ENCODE measurements at regions not wholly inside any gene's neighbourhood (a gene's known extent, or its start where the extent isn't known, plus 50 kb on each side); places are given as distances from the start of the nearest gene placed in this dataset.

GRCh38 chr4:59598330-59598618 lies 1601.9 kb upstream of the ADGRL3 start:
- no peak for TF ChIP-seq POLR2A (IDR thresholded peaks at IDR 0.05)
- no peak for TF ChIP-seq CTCF (IDR thresholded peaks at IDR 0.05)
- WGBS, 2 donors, result 82 to 88% methylated on average over 1 of the region's 1 CpG
- H3K4me3 ChIP-seq (ENCODE audit: low read depth, poor library complexity, severe bottlenecking), result no peak overlapping the region
- no peak for DNase-seq (ENCODE audit: low spot score in 2 of 2)
- intact Hi-C loops (cut with DNase I; ENCODE audit: low total_unique reads), result no loop called here

DNA sequence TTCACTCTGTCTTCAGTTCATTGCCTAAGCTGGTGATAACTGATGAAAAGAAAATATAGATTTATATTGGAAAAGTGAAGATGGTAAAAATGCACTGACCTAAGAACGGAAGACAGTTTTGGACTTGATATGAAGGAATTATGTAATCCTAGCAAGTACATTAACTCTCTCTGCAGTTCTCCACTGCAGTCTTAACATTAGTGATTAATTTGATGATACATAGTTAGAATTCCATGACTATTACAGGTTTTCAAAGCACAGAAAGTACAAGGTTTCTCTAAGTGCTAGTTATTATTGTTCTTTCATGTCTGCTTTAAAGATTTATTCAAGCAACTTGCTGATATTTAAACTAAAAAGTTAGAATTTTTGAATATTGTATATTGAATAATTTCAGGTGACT lies 1591.7 kb upstream of the ADGRL3 start:
- no peak overlapping the region for H3K4me3 ChIP-seq (ENCODE audit: low read depth, poor library complexity, severe bottlenecking)
- intact Hi-C loops (cut with DNase I; ENCODE audit: low total_unique reads), result no loop called here
- WGBS, 2 donors, result 37 to 41% methylated on average over 1 of the region's 1 CpG
- TF ChIP-seq CTCF (IDR thresholded peaks at IDR 0.05) (no peak), POLR2A (IDR thresholded peaks at IDR 0.05) (no peak)
- no peak for DNase-seq (ENCODE audit: low spot score in 2 of 2)

DNA sequence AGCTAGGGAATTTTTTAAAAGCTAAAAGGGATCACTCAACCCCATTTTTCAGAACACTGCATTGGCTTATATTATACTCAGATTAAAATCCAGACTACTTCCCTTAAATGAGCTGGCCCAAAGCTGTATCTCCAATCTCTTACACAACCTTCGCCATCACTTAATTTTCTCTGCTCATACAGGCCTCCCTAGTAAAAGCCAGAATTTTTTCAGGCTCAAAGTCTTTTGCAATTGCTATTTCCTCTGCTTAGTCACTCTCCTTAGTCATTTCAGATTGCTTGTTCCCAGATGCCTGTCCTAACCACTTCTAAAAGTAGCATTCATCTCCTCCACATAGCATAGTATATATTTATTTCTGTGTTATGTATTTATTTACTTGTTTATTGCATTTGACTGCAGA lies 1587.9 kb upstream of the ADGRL3 start:
- H3K4me3 ChIP-seq (ENCODE audit: low read depth, poor library complexity, severe bottlenecking), result no peak overlapping the region
- 58 to 62% methylated on average over 1 of the region's 1 CpG for WGBS, 2 donors
- DNase-seq (ENCODE audit: low spot score in 2 of 2), result no peak
- intact Hi-C loops (cut with DNase I; ENCODE audit: low total_unique reads), result no loop called here
- no peak for TF ChIP-seq CTCF (IDR thresholded peaks at IDR 0.05)
- TF ChIP-seq POLR2A (IDR thresholded peaks at IDR 0.05), result no peak

DNA sequence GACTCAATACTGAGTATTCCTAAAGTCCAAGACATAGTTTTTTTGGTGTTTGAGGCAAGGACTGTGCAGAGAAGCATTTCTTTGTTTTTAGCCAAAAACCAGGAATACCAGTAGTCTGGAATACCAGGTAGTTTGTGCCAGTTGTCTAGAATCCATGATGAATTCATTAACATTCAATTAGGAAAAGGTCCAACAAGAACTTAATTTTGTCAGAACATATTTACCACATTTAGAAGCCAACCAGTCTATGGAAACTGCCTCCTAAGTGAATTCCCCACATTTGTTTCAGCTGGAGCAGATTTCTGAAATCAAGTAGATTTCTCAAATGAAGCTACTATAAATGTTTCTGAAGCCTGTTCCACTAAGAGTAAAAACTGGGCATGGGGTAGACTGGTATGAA lies 1584.8 kb upstream of the ADGRL3 start:
- DNase-seq (ENCODE audit: low spot score in 2 of 2), result no peak
- no peak overlapping the region for H3K4me3 ChIP-seq (ENCODE audit: low read depth, poor library complexity, severe bottlenecking)
- TF ChIP-seq POLR2A (IDR thresholded peaks at IDR 0.05), result no peak
- intact Hi-C loops (cut with DNase I; ENCODE audit: low total_unique reads), result no loop called here

DNA sequence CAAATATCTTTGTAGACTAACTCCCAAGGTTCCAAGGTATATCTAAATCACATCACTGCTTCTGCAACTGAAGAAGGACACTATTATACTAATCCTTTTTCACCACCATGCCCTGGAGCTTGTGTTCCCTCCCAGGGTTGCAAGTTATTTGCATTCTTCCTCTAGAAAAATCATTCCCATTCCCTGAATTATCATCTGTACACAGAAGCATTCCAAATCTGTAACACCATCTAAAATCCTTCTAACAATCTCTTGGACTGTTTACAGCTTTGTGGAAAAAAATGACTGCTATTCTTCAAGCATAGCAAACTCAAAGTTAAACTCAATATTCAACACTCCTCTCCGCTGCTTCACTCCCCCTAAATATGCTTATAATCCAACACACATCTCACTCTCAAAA lies 1570.8 kb upstream of the ADGRL3 start:
- intact Hi-C loops (cut with DNase I; ENCODE audit: low total_unique reads), result no loop called here
- TF ChIP-seq POLR2A (IDR thresholded peaks at IDR 0.05) (no peak), CTCF (IDR thresholded peaks at IDR 0.05) (no peak)
- DNase-seq (ENCODE audit: low spot score in 2 of 2), result no peak
- no peak overlapping the region for H3K4me3 ChIP-seq (ENCODE audit: low read depth, poor library complexity, severe bottlenecking)
- WGBS, 2 donors, result 85 to 97% methylated on average over 1 of the region's 1 CpG

GRCh38 chr4:59630235-59630634 lies 1569.9 kb upstream of the ADGRL3 start:
- TF ChIP-seq POLR2A (IDR thresholded peaks at IDR 0.05), result no peak
- TF ChIP-seq CTCF (IDR thresholded peaks at IDR 0.05), result no peak
- no peak for DNase-seq (ENCODE audit: low spot score in 2 of 2)
- 78 to 93% methylated on average over 3 of the region's 3 CpGs for WGBS, 2 donors
- H3K4me3 ChIP-seq (ENCODE audit: low read depth, poor library complexity, severe bottlenecking), result no peak overlapping the region
- intact Hi-C loops (cut with DNase I; ENCODE audit: low total_unique reads), result no loop called here

DNA sequence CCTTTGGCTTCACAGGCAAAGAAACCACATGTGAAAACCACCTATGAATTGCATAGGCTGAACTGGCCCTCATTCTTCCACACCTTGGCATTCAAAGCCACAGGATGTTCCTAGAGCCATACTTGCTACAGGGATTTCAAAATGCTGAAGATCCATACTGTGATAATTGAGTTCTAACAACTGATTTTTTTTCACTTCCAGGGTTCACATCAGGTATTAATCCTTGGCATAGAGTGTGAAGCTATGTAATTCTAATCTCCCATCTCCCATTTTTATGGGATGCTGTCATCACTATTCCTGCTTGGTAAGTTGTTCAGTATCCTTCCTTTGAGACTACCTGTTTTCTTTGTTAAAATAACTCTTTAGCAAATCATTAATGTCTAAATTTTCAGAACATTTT lies 1569.2 kb upstream of the ADGRL3 start:
- DNase-seq (ENCODE audit: low spot score in 2 of 2), result no peak
- intact Hi-C loops (cut with DNase I; ENCODE audit: low total_unique reads), result no loop called here
- no peak overlapping the region for H3K4me3 ChIP-seq (ENCODE audit: low read depth, poor library complexity, severe bottlenecking)
- no peak for TF ChIP-seq CTCF (IDR thresholded peaks at IDR 0.05)
- no peak for TF ChIP-seq POLR2A (IDR thresholded peaks at IDR 0.05)

All from lower leg skin (tissue), 4 donors.